ENCODE measurements at regions not wholly inside any gene's neighbourhood (a gene's known extent, or its start where the extent isn't known, plus 50 kb on each side); places are given as distances from the start of the nearest gene placed in this dataset.

DNA sequence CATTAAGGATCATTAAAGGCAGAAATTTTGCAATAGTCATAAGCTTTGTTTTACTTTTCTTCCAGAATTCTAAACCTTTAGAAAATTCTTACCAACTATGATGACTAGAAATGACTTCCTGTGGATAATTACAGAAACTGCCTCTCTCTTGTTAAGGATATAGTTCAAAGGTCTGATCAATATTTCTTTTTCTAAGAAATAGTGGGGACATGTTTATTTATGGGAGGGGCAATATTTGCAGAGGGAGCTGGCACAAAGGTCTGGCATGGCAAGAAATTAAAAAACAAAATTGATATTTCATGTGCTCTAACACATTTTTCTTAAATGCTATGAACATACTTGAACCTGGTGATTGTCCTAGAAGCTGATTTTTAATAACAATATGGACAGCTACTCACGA is 448.9 kb downstream of the KCTD8 start:
- no peak for DNase-seq

DNA sequence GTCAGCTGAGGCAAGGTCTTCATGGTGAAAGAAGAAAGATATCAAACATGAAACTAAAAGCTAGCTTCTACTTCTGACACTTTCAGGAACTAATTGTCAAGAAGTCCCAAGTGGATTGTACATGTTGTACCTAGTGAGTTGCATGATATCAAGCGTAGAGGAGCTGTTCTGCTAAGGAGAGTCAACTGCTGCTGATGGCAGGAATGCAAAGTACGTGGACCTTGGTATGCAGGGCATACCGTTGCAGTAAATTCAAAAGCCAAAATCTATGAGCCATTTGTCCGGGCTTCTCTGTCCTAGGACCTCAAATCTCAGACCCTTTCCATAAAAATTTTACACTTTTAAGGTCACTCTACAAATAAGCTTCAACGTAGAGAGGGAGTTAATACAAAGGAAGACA is 446.2 kb downstream of the KCTD8 start:
- DNase-seq = no peak

DNA sequence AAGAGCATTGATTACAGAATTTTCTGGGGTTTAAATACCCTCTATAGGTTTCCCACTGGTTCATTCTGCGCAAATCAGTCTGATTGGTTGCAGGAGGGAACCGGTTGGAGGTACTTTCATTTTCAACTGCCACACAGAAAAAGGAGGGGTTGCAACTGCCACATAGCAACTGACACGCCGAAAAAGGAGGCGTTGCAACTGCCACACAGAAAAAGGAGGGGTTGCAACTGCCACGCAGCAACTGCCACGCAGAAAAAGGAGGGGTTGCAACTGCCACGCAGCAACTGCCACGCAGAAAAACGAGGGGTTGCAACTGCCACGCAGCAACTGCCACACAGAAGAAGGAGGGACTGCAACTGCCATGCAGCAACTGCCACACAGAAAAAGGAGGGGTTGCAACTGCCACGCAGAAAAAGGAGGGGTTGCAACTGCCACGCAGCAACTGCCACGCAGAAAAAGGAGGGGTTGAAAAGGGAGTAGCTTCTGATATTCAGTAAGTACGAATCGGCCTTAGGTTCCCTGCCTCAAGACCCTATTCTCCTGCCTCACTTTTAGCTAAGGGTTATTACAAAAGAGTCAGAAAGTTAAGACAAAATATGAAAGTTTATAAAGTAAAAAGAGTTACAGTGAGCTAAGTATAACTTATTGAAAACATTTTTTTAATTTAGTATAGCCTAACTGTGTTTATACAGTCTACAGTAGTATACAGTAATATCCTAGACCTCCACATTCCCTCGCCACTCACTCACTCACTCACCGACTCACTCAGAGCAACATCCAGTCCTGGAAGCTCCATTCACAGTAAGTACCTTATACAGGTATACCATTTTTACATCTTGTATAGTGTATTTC is 431.8 kb downstream of the KCTD8 start:
- DNase-seq = no peak

GRCh38 chr4:44017422-44017739 is 431.2 kb downstream of the KCTD8 start:
- no peak for DNase-seq

- DNase-seq = no peak
These were observed 428.9 kb downstream of the KCTD8 start for GRCh38 chr4:44019721-44020120.

DNA sequence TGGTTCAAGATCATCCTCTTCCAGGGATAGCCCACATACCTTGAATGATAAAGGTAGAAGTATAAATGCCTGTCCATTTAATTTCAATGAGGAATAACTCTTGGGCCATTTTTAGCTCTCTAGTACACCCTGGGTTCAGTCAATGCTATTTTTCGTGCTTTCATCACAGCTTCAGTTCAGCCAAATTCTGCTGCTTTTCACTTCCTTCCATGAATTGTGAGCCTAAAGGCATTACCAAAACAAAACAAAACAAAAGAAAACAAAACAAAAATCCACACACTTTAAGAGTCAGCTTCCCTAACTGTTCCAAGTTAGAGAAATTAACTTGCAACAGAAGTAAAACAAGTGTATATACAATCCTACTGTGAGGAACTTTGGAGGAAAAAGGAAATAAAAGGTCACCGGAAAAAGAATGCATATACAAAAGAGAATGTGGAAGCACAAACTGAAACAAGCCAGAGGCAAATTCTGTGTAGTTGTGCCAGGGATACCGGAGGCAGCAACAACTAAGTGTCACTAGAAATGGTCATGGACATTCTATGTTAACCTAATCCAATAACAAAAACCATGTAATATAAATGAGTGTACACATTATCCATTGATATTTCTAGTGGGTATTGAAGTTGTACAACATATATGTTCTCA is 423.1 kb downstream of the KCTD8 start:
- no peak for DNase-seq

GRCh38 chr4:44038811-44039210 is 409.8 kb downstream of the KCTD8 start:
- no peak for DNase-seq

DNA sequence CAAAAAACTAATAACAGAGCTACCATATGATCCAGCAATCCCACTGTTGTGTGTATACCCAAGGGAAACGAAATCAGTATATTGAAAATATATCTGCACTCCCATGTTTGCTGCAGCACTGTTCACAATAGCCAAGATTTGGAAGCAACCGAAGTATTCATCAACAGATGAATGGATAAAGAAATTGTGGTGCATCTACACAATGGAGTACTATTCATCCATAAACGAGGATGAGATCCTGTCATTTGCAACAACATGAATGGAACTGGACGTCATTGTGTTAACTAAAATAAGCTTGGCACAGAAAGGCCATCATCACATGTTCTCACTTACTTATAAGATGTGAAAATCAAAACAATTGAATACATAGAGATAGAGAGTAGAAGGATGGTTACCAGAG is 402.1 kb downstream of the KCTD8 start:
- no peak for DNase-seq

- no peak for DNase-seq
These were observed 391.9 kb downstream of the KCTD8 start for GRCh38 chr4:44056721-44057151.

GRCh38 chr4:44070843-44071242 is 377.8 kb downstream of the KCTD8 start:
- DNase-seq = no peak

GRCh38 chr4:44071959-44072955 is 376.4 kb downstream of the KCTD8 start:
- no peak for DNase-seq

DNA sequence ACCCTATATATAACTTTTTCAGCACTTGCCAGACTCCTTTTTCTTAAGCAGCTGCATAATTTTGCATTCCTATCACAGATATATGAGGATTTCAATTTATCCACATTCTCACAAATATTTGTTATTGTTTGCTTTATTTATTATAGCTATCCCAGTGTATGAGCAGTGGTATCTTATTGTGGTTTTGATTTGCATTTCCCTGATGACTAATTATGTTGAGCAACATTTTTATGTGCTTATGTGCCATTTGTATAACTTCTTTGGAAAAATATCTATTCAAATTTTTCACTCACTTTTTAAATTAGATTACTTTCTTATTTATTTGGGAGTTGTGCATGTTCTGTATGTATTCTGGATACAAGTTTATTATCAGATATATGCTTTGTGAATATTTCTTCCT is 361.9 kb downstream of the KCTD8 start:
- no peak for DNase-seq

- DNase-seq = no peak
These were observed 355.2 kb downstream of the KCTD8 start for GRCh38 chr4:44093390-44093789.

- no peak for DNase-seq
These were observed 349.6 kb downstream of the KCTD8 start for GRCh38 chr4:44098973-44099372.

DNA sequence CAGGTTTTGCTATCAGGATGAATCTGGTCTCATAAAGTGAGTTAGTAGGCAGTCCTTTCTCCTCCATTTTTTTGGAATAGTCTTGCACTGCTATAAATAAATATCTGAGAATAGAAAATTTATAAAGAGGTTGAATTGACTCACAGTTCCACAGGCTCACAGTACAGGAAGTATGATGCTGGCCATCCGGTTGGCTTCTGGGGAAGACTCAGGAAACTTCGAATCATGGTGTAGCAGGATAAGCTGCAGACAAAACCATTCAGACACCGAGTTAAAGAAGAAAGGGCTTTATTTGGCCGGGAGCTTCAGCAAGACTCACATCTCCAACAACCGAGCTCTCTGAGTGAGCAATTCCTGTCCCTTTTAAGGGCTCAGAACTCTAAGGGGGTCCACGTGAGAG is 348.2 kb downstream of the KCTD8 start:
- DNase-seq = no peak

DNA sequence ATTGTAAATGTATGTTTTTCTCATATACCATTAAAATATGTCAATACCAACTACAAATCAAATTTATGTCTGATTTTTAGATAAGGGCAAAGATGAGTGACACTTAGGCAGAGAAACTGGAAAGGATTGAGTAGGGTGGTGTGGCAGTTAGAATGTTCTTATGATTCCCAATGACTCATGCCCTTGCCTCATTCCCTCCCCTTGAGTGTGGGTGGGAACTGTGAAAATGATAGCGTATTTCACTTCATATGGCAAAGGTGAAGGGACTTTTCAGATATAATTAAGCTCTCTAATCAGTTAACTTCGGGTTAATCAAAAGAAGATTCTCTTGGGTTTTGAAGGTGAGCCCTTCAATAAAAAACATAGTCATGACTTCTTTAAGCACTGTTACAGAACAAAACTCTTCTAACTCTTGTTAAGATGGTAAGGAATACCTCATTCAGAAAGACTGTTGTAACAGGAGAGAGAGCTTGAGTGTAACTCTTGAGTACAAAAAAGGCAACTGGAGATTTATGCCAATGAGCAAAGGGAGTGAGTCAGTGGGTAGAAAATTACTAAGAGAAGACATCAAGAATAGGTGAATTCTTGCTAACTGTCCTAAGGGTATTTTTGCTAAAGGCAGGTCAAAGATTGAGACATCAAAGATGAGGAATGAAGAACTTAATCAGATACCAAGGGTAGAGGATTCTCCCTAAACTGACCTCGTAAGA is 329.5 kb downstream of the KCTD8 start:
- no peak for DNase-seq

DNA sequence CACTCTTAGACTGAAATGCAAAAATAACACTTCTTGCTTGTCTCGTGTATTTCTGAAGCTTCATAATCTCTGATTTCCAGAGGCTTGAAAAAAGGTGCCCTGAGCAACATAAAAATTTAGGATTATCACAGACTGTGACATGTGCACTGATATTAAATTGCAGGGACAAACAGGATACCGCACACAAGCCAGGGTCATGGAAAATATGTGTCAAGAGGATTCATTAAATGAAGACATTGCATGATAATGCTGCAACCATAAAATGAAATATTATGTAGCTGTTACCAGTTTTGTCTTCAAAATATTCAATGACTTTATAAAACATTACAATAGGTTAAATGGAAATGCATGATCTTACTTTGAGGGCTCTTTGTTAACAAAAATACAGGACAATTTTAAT is 328.0 kb downstream of the KCTD8 start:
- no peak for DNase-seq

GRCh38 chr4:44121210-44121609 is 327.4 kb downstream of the KCTD8 start:
- DNase-seq = no peak

Measured in fibroblast of skin of back (primary cell).